GM21576 (cell line): ENCODE measurements at regions not wholly inside any gene's neighbourhood (a gene's known extent, or its start where the extent isn't known, plus 50 kb on each side); places are given as distances from the start of the nearest gene placed in this dataset.
"Not testable (repeated sequence)": the region's sequence is repeated elsewhere in the genome, so short reads cannot be mapped to it uniquely, and the experiment has no call there.

Experiments
- ATAC-seq: cut with Tn5 transposase; IDR thresholded peaks from one replicate; pipeline ENCODE4 v1.9.1; 2021; ENCODE audit warnings: mild to moderate bottlenecking, moderate library complexity; ENCODE audit not compliant: unreplicated experiment

DNA sequence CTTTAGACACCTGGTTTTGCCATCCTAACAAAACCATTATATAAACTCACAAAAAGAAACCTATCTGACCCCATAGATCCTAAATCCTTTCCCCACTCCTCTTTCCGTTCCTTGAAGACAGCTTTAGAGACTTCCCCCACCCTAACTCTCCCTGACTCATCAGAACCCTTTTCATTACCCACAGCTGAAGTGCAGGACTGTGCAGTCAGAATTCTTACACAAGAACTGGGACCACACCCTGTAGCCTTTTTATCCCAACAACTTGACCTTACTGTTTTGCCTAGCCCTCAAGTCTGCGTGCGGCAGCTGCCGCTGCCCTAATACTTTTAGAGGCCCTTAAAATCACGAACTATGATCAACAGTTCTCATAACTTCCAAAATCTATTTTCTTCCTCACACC is 254.9 kb upstream of the GULP1 start:
- ATAC-seq, result not testable (repeated sequence)

DNA sequence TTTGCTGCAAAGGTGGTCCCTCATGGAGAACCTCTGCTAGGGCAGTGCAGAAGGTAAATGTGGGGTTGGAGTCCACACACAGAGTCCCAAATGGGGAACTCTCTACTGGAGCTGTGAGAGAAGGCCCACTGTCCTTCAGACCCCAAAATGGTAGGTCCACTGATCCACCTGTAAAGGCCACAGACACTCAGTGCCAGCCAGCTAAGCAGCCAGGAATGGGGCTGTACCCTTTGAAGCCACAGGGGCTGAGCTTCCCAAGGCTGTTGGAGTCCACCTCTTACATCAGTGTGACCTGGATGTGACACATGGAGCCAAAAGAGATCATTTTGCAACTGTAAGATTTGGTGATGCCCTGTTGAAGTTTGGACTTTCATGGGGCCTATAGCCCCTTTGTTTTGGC is 252.4 kb upstream of the GULP1 start:
- ATAC-seq, result no peak

DNA sequence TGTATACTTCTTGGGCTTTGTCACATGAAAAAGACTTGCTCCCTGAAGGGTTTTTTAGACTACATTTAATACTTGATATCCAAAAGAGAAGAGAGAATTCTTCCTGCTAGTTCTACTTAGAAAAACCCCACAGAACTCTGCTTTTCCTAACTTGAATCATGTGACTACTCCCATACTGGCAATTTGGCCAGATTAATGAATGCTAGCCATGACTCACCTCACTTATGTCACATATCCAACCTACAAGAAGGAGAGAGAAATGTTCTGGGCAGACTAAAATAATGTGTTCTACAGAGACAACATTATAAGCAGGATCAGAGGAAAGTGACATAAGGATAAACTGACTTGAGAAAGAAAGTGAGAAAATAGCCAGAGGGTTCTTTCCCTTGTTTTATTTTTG is 249.3 kb upstream of the GULP1 start:
- no peak for ATAC-seq

DNA sequence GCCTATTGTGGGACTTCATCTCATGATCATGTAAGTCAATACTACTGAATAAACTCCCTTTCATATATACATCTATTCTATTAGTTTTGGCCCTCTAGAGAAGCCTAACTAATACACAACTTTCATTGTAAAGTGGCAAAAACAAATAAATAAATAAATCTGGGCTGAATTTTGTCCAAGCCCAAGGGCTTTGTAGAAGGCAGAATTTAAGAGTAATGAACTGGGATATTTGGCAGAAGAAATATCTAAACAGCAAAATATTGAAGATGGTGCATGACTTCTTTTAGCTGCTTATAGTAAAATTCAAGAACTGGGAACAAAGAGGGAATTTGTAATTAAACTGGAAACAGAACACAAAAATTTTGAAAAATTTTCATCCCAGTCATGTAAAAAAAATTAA is 246.7 kb upstream of the GULP1 start:
- ATAC-seq, result no peak

DNA sequence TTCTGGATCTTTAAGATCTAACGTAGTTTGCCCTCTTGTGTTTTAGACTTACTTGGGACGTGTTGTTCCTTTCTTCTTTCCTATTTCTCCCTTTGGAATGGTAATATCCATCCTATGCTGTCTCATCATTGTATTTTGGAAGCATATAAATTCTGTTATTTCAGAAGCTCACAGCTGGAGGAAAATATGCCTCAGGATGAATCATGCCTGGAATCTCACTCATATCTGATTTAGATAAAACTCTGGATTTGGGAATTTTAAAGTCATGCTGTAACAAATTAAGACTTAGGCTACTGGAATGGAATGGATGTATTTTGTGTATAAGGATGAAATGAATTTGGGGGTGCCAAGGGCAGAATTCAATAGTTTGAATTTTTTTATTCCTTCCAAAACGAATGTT is 245.2 kb upstream of the GULP1 start:
- ATAC-seq, result no peak

DNA sequence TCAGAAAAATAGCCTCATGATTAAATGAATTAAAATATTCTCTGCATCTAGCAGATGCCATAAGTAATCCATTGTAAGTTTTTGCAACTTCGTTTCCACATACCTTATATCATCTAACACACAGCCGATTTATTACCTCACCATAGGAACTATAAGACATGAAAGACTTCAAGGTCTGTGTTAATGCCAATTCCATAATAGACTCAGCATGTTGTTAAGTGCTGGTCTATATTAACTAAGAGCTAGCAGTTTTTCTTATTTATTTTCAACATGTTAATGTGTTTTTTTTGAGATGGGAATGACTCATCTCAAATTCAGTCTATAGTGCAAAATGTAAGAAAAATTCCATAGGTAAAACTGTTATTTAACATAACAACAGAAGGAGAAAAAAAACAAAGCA is 243.9 kb upstream of the GULP1 start:
- no peak for ATAC-seq

DNA sequence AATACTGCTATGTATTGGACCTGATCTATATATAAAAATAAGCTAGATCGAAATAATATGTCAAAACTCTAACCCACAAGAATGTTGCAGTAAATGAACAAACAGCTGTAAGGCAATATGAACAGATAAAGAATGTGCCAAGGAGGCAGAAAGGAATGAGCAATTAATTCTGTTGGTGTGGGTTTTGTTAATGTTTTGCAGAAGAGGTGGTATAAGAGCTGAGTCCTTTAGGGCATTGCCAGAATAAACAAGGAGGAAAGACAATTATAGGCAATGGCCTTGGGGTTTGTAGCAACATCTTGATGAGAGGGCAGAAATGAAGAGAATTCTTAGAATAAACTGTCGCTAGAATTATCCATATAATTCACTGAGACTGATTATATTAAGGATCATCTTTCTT is 240.9 kb upstream of the GULP1 start:
- ATAC-seq, result no peak

DNA sequence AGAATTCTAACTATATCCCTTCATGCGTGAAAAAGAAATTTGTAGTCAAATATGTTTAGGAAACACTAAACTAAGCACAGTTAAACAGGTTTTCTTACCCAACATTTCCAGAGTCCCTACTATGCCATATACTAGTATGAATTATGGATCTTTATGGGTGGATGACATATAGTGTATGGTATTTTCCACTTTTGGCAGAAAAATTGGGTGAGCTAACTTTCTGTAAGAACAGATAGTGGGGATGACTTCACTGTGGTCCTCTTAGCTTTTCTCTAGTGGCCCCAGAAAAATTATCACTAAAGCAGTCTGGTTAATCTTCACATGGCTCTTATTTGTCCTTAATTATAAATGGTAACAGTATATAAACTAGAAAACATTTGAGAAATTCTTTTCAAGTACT is 240.0 kb upstream of the GULP1 start:
- no peak for ATAC-seq

DNA sequence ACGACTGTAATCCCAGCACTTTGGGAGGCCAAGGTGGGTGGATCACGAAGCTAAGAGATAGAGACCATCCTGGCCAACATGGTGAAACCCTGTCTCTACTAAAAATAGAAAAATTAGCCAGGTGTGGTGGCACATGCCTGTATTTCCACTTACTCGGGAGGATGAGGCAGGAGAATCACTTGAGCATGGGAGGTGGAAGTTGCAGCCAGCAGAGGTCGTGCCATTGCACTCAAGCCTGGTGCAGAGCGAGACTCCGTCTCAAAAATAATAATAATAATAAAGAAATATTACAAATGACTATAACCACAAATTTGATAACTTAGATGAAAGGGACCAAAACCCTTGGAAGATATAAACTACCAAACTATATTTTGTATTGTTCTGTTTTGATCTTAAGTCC is 226.3 kb upstream of the GULP1 start:
- ATAC-seq, result no peak

DNA sequence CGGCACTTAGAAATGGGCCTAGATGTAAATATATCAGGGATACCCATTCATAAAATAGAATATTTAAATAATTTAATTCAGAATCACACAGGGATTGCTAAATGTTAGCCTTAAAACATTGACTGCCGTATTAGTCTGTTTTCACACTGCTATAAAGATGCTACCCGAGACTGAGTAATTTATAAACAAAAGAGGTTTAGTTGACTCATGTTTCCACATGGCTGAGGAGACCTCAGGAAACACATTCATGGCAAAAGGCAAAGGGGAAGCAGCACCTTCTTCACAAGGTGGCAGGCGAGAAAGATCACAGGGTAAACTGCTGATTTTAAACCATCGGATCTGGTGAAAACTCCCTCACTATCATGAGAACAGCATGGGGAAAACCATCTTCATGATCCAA is 223.6 kb upstream of the GULP1 start:
- no peak for ATAC-seq

GRCh38 chr2:188076149-188077056 is 215.3 kb upstream of the GULP1 start:
- peak; percentile 76 for ATAC-seq

DNA sequence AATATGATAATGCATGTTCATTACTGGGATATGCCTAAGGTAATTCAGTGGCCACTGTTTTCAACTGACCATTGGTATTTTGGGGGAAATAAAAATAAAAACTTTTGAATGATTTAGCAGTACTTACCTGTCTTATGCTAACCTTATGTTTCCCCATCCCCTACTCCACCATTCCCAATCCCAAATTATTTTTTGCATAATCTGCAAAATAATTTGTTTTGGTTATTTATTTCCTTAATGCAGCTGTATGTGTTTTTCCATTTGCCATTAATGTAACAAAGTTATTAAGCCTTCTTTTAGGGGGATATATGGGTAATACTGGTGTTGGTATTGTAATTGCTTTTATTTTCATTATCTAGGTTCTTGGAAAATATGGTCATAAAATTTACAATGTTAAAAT is 213.9 kb upstream of the GULP1 start:
- no peak for ATAC-seq

GRCh38 chr2:188078534-188078933 is 213.1 kb upstream of the GULP1 start:
- no peak for ATAC-seq

GRCh38 chr2:188079196-188079595 is 212.5 kb upstream of the GULP1 start:
- ATAC-seq, result no peak

- no peak for ATAC-seq
Observed at GRCh38 chr2:188085421-188085820, 206.3 kb upstream of the GULP1 start.

DNA sequence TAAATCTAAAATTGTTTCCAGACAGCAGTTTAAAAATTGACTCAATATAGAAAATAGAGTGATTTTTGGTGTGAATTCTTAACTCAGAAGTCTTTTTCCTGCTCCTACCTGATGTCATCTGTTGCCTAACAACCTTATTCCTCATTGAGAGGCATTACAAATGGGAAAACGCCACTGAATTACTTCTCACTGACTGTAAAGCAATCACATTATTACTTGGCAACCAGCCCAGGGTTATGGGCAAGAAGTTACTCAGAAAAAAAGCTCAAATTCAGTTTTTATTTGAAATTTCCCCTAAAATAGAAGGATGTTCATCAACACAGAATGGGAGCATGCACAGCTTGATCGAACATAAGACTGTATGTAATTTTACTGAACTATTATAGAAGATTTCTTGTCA is 201.8 kb upstream of the GULP1 start:
- ATAC-seq, result no peak

- no peak for ATAC-seq
Observed at GRCh38 chr2:188091220-188091619, 200.5 kb upstream of the GULP1 start.

- ATAC-seq, result no peak
Observed at GRCh38 chr2:188092734-188093133, 198.9 kb upstream of the GULP1 start.

- no peak for ATAC-seq
Observed at GRCh38 chr2:188096910-188097309, 194.8 kb upstream of the GULP1 start.

DNA sequence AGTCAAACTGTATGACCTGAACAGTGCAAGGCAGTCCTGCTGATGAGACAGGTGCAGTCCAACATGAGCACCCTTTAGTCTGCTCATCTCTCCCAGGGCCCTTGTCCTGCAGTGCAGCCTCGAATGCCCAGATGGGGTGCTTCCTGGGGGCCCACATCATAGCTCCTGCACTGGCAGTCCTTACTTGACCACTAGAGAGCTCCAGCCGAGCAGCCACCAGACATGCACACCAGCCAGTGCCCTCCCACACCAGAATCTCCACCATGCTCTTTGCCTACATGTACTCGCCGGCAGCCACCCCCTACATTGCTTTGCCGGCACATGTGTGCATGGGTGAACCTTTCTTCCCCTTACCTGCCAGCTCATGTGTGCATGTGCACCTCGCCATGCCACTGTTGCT is 188.8 kb upstream of the GULP1 start:
- ATAC-seq, result no peak

- ATAC-seq, result no peak
Observed at GRCh38 chr2:188114014-188114413, 177.7 kb upstream of the GULP1 start.

DNA sequence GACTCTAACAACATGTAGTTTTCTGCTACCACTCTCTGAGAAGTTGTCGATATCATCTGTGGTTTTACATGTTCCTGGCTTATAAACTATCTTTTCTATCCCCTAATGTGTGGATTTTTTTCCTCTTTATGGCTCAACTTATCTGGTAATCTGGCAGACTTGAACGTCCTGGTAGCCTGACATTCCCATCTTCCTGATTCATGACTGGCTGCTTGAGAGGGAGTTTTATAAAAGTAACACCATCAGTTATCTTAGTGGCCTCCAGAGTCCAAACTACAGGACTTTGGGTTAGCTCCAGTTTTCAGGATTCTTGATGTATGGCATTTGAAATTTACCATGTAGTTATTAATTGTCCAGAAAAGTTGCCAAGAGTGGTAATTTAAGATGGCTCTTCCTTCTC is 174.0 kb upstream of the GULP1 start:
- ATAC-seq, result no peak

DNA sequence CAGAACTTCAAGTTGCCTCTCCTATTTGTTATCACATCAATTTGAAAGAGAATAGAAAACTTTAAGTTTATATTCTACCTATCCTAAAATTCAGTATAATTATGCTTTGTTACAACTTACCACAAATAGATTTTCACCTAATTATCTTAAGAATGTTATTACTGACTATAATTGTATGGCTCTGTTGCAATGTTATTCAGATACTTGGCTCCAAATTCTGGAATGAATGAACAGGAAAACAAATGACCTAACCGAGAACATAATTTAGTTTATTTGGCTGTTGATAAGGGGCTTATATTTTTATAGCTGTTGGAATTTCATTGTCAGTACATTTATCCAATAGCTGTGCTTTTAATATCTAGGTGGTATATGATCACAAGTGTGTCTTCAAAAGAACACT is 173.2 kb upstream of the GULP1 start:
- no peak for ATAC-seq
